C4-2B (cell line): ENCODE measurements at regions not wholly inside any gene's neighbourhood (a gene's known extent, or its start where the extent isn't known, plus 50 kb on each side); places are given as distances from the start of the nearest gene placed in this dataset.

ENCODE experiments used
- ZFX ChIP-seq: fragments of 450-650 bp; IDR thresholded peaks from 2 replicates; pipeline ENCODE4 v1.6.1; 2017
- TF ChIP-seq, protein P1 (sequence below): fragments of 450-650 bp; conservative IDR thresholded peaks from 2 replicates; pipeline ENCODE4 v1.5.1; 2017; ENCODE audit warnings: mild to moderate bottlenecking

DNA sequence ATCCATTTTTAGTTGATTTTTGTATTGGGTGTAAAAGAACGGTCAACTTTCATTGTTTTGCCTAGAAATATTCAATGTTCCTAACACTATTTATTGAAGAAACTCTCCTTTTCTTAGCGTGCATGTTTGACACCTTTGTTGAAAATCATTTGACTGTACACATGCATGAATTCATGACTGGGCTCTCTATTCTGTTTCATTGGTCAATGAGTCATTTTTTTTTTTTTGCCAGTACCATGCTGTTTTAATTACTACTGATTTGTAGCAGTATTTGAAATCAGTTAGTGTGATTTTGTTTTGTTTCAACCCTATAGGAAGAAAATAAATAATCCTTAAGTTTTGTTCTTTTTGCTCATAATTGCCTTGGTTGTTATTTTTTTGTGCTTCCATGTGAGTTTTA lies 828.7 kb downstream of the SUCLG1 start:
- TF ChIP-seq, protein P1, sequence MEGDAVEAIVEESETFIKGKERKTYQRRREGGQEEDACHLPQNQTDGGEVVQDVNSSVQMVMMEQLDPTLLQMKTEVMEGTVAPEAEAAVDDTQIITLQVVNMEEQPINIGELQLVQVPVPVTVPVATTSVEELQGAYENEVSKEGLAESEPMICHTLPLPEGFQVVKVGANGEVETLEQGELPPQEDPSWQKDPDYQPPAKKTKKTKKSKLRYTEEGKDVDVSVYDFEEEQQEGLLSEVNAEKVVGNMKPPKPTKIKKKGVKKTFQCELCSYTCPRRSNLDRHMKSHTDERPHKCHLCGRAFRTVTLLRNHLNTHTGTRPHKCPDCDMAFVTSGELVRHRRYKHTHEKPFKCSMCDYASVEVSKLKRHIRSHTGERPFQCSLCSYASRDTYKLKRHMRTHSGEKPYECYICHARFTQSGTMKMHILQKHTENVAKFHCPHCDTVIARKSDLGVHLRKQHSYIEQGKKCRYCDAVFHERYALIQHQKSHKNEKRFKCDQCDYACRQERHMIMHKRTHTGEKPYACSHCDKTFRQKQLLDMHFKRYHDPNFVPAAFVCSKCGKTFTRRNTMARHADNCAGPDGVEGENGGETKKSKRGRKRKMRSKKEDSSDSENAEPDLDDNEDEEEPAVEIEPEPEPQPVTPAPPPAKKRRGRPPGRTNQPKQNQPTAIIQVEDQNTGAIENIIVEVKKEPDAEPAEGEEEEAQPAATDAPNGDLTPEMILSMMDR, result no peak
- TF ChIP-seq ZFX, result no peak
